Mesenchymal stem cell (in vitro differentiated cells and primary cell): ENCODE measurements at regions not wholly inside any gene's neighbourhood (a gene's known extent, or its start where the extent isn't known, plus 50 kb on each side); places are given as distances from the start of the nearest gene placed in this dataset.

Experiments
- DNase-seq: peaks from one replicate; pipeline ENCODE4 v3.0.0-alpha.2; 2013
- H2AFZ ChIP-seq: one replicate; pipeline ENCODE4 v1.6.1; 2013; ENCODE audit warnings: low read depth, mild to moderate bottlenecking, control low read depth, inconsistent platforms, low read length, moderate library complexity
- H2AK5ac ChIP-seq: 2 replicates; pipeline ENCODE4 v1.6.1; 2013; ENCODE audit warnings: low read length, moderate library complexity, mild to moderate bottlenecking, inconsistent platforms; ENCODE audit not compliant: severe bottlenecking
- H2BK120ac ChIP-seq: one replicate; pipeline ENCODE4 v1.6.1; 2013; ENCODE audit warnings: low read depth, mild to moderate bottlenecking, inconsistent platforms, low read length, moderate library complexity
- H2BK12ac ChIP-seq, 2 experiments: one replicate each; pipeline ENCODE4 v1.6.1; 2013; ENCODE audit warnings: inconsistent platforms in 2 of 2, low read length in 2 of 2, mild to moderate bottlenecking in 2 of 2, moderate library complexity in 2 of 2, control low read depth in 1 of 2
- H2BK15ac ChIP-seq: one replicate; pipeline ENCODE4 v1.6.1; 2013; ENCODE audit warnings: mild to moderate bottlenecking, low read depth, inconsistent platforms; ENCODE audit not compliant: poor library complexity, severe bottlenecking
- H2BK5ac ChIP-seq: 2 replicates; pipeline ENCODE4 v1.6.1; 2013; ENCODE audit warnings: low read depth, mild to moderate bottlenecking, low read length, control low read depth, inconsistent platforms; ENCODE audit not compliant: poor library complexity, severe bottlenecking
- H3K14ac ChIP-seq, 2 experiments: one replicate each; pipeline ENCODE4 v1.6.1; 2013; ENCODE audit warnings: inconsistent platforms in 2 of 2, low read length in 2 of 2, control low read depth in 1 of 2, mild to moderate bottlenecking in 1 of 2, moderate library complexity in 1 of 2
- H3K18ac ChIP-seq, 2 experiments: one replicate each; pipeline ENCODE4 v1.6.1; 2013; ENCODE audit warnings: inconsistent platforms in 2 of 2, low read length in 2 of 2, control low read depth in 1 of 2, low read depth in 1 of 2, mild to moderate bottlenecking in 1 of 2
- H3K23ac ChIP-seq, 2 experiments: one replicate each; pipeline ENCODE4 v1.6.1; 2013; ENCODE audit warnings: inconsistent platforms in 2 of 2, low read length in 2 of 2, mild to moderate bottlenecking in 2 of 2, moderate library complexity in 2 of 2, control low read depth in 1 of 2
- H3K27ac ChIP-seq: 2 replicates; pipeline ENCODE4 v1.5.1; 2013; ENCODE audit warnings: mild to moderate bottlenecking, moderate library complexity, low read length, control low read depth, inconsistent platforms; ENCODE audit not compliant: poor library complexity, severe bottlenecking
- H3K27me3 ChIP-seq, 2 experiments: 2 replicates each; pipeline versions ENCODE4 v1.6.1 to v1.7.0; 2013; ENCODE audit warnings: low read length in 2 of 2, mild to moderate bottlenecking in 2 of 2, moderate library complexity in 2 of 2, control low read depth in 1 of 2, inconsistent platforms in 1 of 2; ENCODE audit not compliant: control insufficient read depth in 1 of 2, insufficient read depth in 1 of 2
- H3K36me3 ChIP-seq, 2 experiments: 2 replicates each; pipeline versions ENCODE4 v1.6.1 to v1.7.0; 2013; ENCODE audit warnings: low read length in 2 of 2, control low read depth in 1 of 2, inconsistent platforms in 1 of 2, low read depth in 1 of 2, mild to moderate bottlenecking in 1 of 2; ENCODE audit not compliant: insufficient read depth in 2 of 2, control insufficient read depth in 1 of 2
- H3K4ac ChIP-seq, 2 experiments: one replicate each; pipeline ENCODE4 v1.6.1; 2013; ENCODE audit warnings: inconsistent platforms in 2 of 2, low read length in 2 of 2, mild to moderate bottlenecking in 2 of 2, moderate library complexity in 2 of 2, control low read depth in 1 of 2, low read depth in 1 of 2
- H3K4me1 ChIP-seq: 2 replicates; pipeline ENCODE4 v1.6.1; 2013; ENCODE audit warnings: low read depth, low read length, control low read depth; ENCODE audit not compliant: control insufficient read depth, insufficient read depth
- H3K4me2 ChIP-seq: 2 replicates; pipeline ENCODE4 v1.6.1; 2013; ENCODE audit warnings: low read length, mild to moderate bottlenecking, inconsistent platforms; ENCODE audit not compliant: poor library complexity, severe bottlenecking
- H3K4me3 ChIP-seq, 2 experiments: 2 replicates each; pipeline versions ENCODE4 v1.5.1 to v1.7.0; 2013; ENCODE audit warnings: low read length in 2 of 2, mild to moderate bottlenecking in 2 of 2, control low read depth in 1 of 2, low read depth in 1 of 2; ENCODE audit not compliant: insufficient read depth in 1 of 2
- H3K79me1 ChIP-seq: replicated peaks from 2 replicates; pipeline ENCODE4 v1.6.1; 2013; ENCODE audit warnings: mild to moderate bottlenecking, control low read depth, low read length, inconsistent platforms; ENCODE audit not compliant: poor library complexity, severe bottlenecking
- H3K9ac ChIP-seq: 2 replicates; pipeline ENCODE4 v1.7.0; 2013; ENCODE audit warnings: mild to moderate bottlenecking, low read length, moderate library complexity
- H3K9me3 ChIP-seq: 2 replicates; pipeline ENCODE4 v1.7.0; 2013; ENCODE audit warnings: mild to moderate bottlenecking, low read length; ENCODE audit not compliant: control insufficient read depth
- H4K8ac ChIP-seq: one replicate; pipeline ENCODE4 v1.6.1; 2013; ENCODE audit warnings: inconsistent platforms, mild to moderate bottlenecking, low read length, moderate library complexity
- H4K91ac ChIP-seq: one replicate; pipeline ENCODE4 v1.6.1; 2013; ENCODE audit warnings: mild to moderate bottlenecking, low read length, inconsistent platforms
- WGBS: methylation state at CpG from one replicate; pipeline ENCODE4 v1.1.7; 2013; ENCODE audit warnings: mixed read lengths; 5-methylcytosine and 5-hydroxymethylcytosine counted together

GRCh38 chr13:109651854-109652253 lies 134.5 kb downstream of the IRS2 start:
- Histone ChIP-seq H2BK15ac (no peak overlapping the region), H3K18ac (no peak overlapping the region), H2BK120ac (no peak overlapping the region), H4K91ac (no peak overlapping the region), H3K4ac (no peak overlapping the region), H3K23ac (no peak overlapping the region), H2BK5ac (no peak overlapping the region), H3K4me1 (peaks cover 1% of the 10 kb centered on the region), H2BK12ac (no peak overlapping the region), H3K9me3 (no peaks in the 10 kb centered on the region), H3K4me3 (no peak overlapping the region), H3K36me3 (no peaks in the 10 kb centered on the region), H3K14ac (no peak overlapping the region), H2AK5ac (no peak overlapping the region), H3K27me3 (no peaks in the 10 kb centered on the region), H3K27ac (no peak overlapping the region), H3K79me1 (no peaks in the 10 kb centered on the region), H3K4me2 (no peak overlapping the region), H4K8ac (no peak overlapping the region), H2AFZ (no peak overlapping the region), H3K9ac (no peak overlapping the region)
- DNase-seq, result no peak
- WGBS, result 40% methylated on average over 6 of the region's 6 CpGs

GRCh38 chr13:109651311-109651710 lies 135.1 kb downstream of the IRS2 start:
- peak overlapping the region in 1 of 2 experiments; percentile 66 for H2BK12ac ChIP-seq
- H3K23ac ChIP-seq, result no peak overlapping the region
- H2AFZ ChIP-seq, result no peak overlapping the region
- no peaks in the 10 kb centered on the region for H3K36me3 ChIP-seq
- H3K27me3 ChIP-seq, result no peaks in the 10 kb centered on the region
- H2BK15ac ChIP-seq, result no peak overlapping the region
- H3K9ac ChIP-seq, result no peak overlapping the region
- H3K18ac ChIP-seq, result no peak overlapping the region
- no peak for DNase-seq
- H2AK5ac ChIP-seq, result no peak overlapping the region
- no peaks in the 10 kb centered on the region for H3K79me1 ChIP-seq
- no peak overlapping the region for H3K14ac ChIP-seq
- peak overlapping the region; percentile 28 for H4K8ac ChIP-seq
- peak overlapping the region; percentile 7 for H4K91ac ChIP-seq
- no peak overlapping the region for H2BK120ac ChIP-seq
- no peak overlapping the region for H3K4me3 ChIP-seq
- no peak overlapping the region for H3K4me2 ChIP-seq
- 90% methylated on average over 5 of the region's 5 CpGs for WGBS
- H3K9me3 ChIP-seq, result no peaks in the 10 kb centered on the region
- H3K27ac ChIP-seq, result no peak overlapping the region
- H3K4me1 ChIP-seq, result peaks cover 1% of the 10 kb centered on the region
- H2BK5ac ChIP-seq, result no peak overlapping the region
- no peak overlapping the region for H3K4ac ChIP-seq

GRCh38 chr13:109650861-109651260 lies 135.5 kb downstream of the IRS2 start:
- Histone ChIP-seq H2AFZ (no peak overlapping the region), H3K18ac (no peak overlapping the region), H4K8ac (no peak overlapping the region), H2BK15ac (no peak overlapping the region), H3K4me3 (no peak overlapping the region), H2BK120ac (no peak overlapping the region), H3K23ac (no peak overlapping the region), H3K79me1 (no peaks in the 10 kb centered on the region), H3K14ac (no peak overlapping the region), H3K4me1 (peaks cover 1% of the 10 kb centered on the region), H2BK5ac (no peak overlapping the region), H2AK5ac (no peak overlapping the region), H3K9me3 (no peaks in the 10 kb centered on the region), H3K9ac (no peak overlapping the region), H2BK12ac (no peak overlapping the region), H3K27me3 (no peaks in the 10 kb centered on the region), H3K27ac (no peak overlapping the region), H3K4ac (no peak overlapping the region), H3K4me2 (no peak overlapping the region), H3K36me3 (no peaks in the 10 kb centered on the region), H4K91ac (no peak overlapping the region)
- WGBS, result 87% methylated on average over 3 of the region's 3 CpGs
- no peak for DNase-seq

GRCh38 chr13:109649713-109650112 lies 136.7 kb downstream of the IRS2 start:
- DNase-seq, result no peak
- Histone ChIP-seq H3K4ac (no peak overlapping the region), H3K4me1 (peaks cover 1% of the 10 kb centered on the region), H3K23ac (no peak overlapping the region), H3K9ac (no peak overlapping the region), H2AK5ac (no peak overlapping the region), H3K27me3 (no peaks in the 10 kb centered on the region), H3K27ac (no peak overlapping the region), H2BK5ac (no peak overlapping the region), H3K18ac (no peak overlapping the region), H2BK12ac (no peak overlapping the region), H2AFZ (no peak overlapping the region), H3K4me3 (no peak overlapping the region), H3K4me2 (no peak overlapping the region), H4K8ac (no peak overlapping the region), H3K79me1 (no peaks in the 10 kb centered on the region), H2BK15ac (no peak overlapping the region), H3K36me3 (no peaks in the 10 kb centered on the region), H4K91ac (no peak overlapping the region), H3K9me3 (no peaks in the 10 kb centered on the region), H3K14ac (no peak overlapping the region), H2BK120ac (no peak overlapping the region)
- WGBS, result no CpG with 5 or more reads among the region's 3 CpGs
